Small intestine (tissue), 7 donors: ENCODE measurements at regions not wholly inside any gene's neighbourhood (a gene's known extent, or its start where the extent isn't known, plus 50 kb on each side); places are given as distances from the start of the nearest gene placed in this dataset.
"Not testable (repeated sequence)": the region's sequence is repeated elsewhere in the genome, so short reads cannot be mapped to it uniquely, and the experiment has no call there.

ENCODE experiments used
- DNase-seq, 2 donors: peaks; one replicate each; pipeline versions ENCODE4 v3.0.0 to v3.0.0-alpha.2; 2013
- FAIRE-seq: peaks from 2 replicates; lab custom pipeline; 2012; peaks lifted over from hg19 to GRCh38; lab: Jason Lieb, UNC
- H3K27ac ChIP-seq, 3 donors: one replicate each; pipeline ENCODE4 v1.5.1; 2013; ENCODE audit warnings: low read length in 2 of 3, mild to moderate bottlenecking in 2 of 3, control low read depth in 1 of 3, inconsistent platforms in 1 of 3, low read depth in 1 of 3, moderate library complexity in 1 of 3
- H3K27me3 ChIP-seq, 3 donors: one replicate each; pipeline ENCODE4 v1.6.1; 2013; ENCODE audit warnings: low read length in 3 of 3, inconsistent platforms in 1 of 3; ENCODE audit not compliant: control insufficient read depth in 3 of 3, insufficient read depth in 3 of 3
- H3K36me3 ChIP-seq, 3 donors: one replicate each; pipeline ENCODE4 v1.6.1; 2013; ENCODE audit warnings: low read length in 3 of 3, inconsistent platforms in 1 of 3, low read depth in 1 of 3, mild to moderate bottlenecking in 1 of 3, moderate library complexity in 1 of 3; ENCODE audit not compliant: control insufficient read depth in 3 of 3, insufficient read depth in 2 of 3
- H3K4me1 ChIP-seq, 3 donors: one replicate each; pipeline ENCODE4 v1.6.1; 2013; ENCODE audit warnings: low read length in 2 of 3, inconsistent platforms in 1 of 3, low read depth in 1 of 3, mild to moderate bottlenecking in 1 of 3, moderate library complexity in 1 of 3; ENCODE audit not compliant: control insufficient read depth in 3 of 3, insufficient read depth in 2 of 3
- H3K4me3 ChIP-seq, 3 donors: one replicate each; pipeline ENCODE4 v1.5.1; 2013; ENCODE audit warnings: low read length in 3 of 3, control low read depth in 1 of 3, inconsistent platforms in 1 of 3, low read depth in 1 of 3, mild to moderate bottlenecking in 1 of 3, moderate library complexity in 1 of 3
- H3K9me3 ChIP-seq, 2 donors: one replicate each; pipeline ENCODE4 v1.6.1; 2013; ENCODE audit warnings: low read depth in 1 of 2, low read length in 1 of 2; ENCODE audit not compliant: control insufficient read depth in 2 of 2, insufficient read depth in 1 of 2
- WGBS, 3 donors: extraction: QIAGEN DNeasy Blood & Tissue Kit; methylation state at CpG; one replicate each; pipeline ENCODE4 v1.1.7; 2013; 5-methylcytosine and 5-hydroxymethylcytosine counted together
- donor health status: healthy with polysubstance abuse.
- donor health status: control.
- donor health status: control.
- donor health status: Bipolar disorder and iron deficiency.
- donor health status: healthy.

DNA sequence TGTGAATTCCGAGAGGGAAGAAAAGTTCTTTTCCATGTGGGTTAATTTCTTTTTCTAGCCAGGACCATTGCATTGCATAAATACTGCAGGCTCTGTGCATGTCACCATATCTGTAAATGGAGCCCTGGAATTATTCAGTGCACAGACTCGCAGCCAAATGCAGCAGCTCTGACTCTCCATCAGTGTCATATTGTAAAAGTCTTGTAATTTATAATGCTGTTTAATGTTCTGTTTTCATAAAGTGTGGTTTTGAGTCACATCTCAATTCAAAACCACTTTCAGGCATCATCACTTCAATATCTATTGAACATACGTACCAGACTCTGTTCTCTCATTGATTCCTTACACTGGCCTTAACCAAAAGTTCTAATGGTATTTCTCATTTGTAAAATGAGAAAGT, 193.9 kb upstream of the RPL34 start:
- H3K4me1 ChIP-seq, result no peaks in the 10 kb centered on the region
- 74 to 87% (median 85%) methylated on average over 3 of the region's 3 CpGs for WGBS, 3 donors
- no peaks in the 10 kb centered on the region for H3K9me3 ChIP-seq
- FAIRE-seq (no peak), DNase-seq (no peak)
- H3K27me3 ChIP-seq, result no peaks in the 10 kb centered on the region
- no peak overlapping the region for H3K4me3 ChIP-seq
- H3K36me3 ChIP-seq, result no peaks in the 10 kb centered on the region
- no peak overlapping the region for H3K27ac ChIP-seq

DNA sequence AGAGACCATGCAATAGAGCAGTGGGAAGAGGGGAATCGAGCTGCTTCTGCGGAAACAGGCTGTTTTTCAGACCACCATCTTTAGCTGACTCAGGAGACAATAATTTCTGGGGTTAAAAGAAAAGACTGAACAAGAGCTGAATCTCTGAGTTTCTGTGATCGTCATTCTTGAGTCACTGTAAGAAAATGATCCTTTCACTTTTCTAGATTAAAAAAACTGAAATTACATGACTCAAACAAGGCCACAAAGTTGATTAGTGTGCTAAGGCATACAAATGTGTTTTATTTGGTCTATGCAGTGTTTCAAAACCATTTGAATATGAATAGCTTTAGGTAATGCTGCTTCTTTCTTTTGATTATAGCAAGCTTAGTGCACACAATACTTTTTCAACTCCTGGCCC, 194.4 kb upstream of the RPL34 start:
- Histone ChIP-seq H3K4me1 (no peaks in the 10 kb centered on the region), H3K4me3 (no peak overlapping the region), H3K9me3 (no peaks in the 10 kb centered on the region), H3K27me3 (no peaks in the 10 kb centered on the region), H3K36me3 (no peaks in the 10 kb centered on the region), H3K27ac (no peak overlapping the region)
- DNase-seq (no peak), FAIRE-seq (no peak)
- WGBS, 3 donors, result 75 to 88% (median 76%) methylated on average over 3 of the region's 3 CpGs

DNA sequence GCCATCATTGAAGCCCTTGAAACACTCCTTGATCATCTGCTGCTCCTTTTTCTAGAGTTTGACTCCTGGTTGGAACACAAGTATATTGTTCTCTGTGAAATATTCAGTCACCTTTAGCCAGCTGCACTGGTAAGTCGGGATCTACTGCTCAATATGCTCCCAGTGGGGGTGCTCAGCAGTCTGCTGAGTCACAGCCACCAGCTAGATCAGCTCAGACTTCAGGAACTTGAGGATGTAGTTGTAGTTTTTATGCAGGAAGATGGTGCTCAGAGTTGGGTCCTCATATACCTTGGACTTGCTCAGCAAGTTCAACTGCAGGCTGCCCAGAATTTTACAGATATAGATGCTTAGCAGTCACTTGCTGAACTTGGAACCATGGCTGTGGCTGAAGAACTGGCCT, 202.5 kb upstream of the RPL34 start:
- H3K36me3 ChIP-seq, result no peaks in the 10 kb centered on the region
- no peaks in the 10 kb centered on the region for H3K27me3 ChIP-seq
- no peak for DNase-seq
- no peak overlapping the region for H3K4me3 ChIP-seq
- 62 to 77% (median 69%) methylated on average over 1 of the region's 1 CpG for WGBS, 3 donors
- H3K4me1 ChIP-seq, result no peaks in the 10 kb centered on the region
- no peak for FAIRE-seq
- H3K9me3 ChIP-seq, result no peaks in the 10 kb centered on the region
- no peak overlapping the region for H3K27ac ChIP-seq

DNA sequence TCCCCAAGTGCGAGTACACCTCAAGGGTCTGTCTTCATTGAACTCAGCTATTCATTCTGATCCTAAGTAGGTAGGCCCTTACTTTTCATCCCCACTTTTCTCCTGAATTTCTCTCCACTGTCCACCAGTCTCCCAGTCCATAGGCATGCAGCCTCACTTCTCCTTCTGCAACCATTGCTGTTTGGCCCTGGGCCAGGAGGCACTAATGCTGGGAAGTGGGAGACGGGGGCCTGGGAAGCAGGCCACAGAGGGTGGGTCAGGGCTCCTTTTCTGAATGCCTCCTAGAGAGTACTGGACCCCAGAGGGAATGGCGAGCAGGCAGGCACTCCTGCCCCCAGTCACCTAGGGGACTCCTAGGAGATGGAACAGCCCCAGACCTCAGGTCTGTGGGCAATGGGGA, 203.5 kb upstream of the RPL34 start:
- Histone ChIP-seq H3K27ac (no peak overlapping the region), H3K4me3 (no peak overlapping the region), H3K4me1 (no peaks in the 10 kb centered on the region), H3K36me3 (no peaks in the 10 kb centered on the region), H3K9me3 (no peaks in the 10 kb centered on the region), H3K27me3 (no peaks in the 10 kb centered on the region)
- FAIRE-seq (no peak), DNase-seq (no peak)
- 91 to 93% (median 93%) methylated on average over 3 of the region's 3 CpGs for WGBS, 3 donors

DNA sequence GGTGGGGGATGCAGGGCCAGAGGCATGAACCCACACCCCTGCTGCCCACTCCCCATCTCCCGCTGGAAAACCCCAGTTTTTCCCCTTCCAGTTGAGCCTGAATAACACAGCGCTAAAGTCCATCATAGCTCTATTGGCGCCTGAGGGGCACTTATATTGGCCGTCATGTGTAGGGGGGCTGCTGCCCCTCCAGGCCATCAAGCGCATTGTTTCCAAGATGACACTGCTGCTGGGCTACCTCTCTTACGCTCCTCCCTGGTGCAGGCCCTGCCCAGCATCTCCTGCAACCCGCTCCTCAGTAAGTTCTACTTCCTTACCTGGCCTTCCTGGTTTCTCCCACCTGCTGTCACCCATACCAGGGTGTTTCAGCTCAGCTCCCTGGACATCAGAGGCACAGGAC, 205.0 kb upstream of the RPL34 start:
- WGBS, 3 donors, result 95 to 97% (median 96%) methylated on average over 7 of the region's 7 CpGs
- H3K9me3 ChIP-seq, result no peaks in the 10 kb centered on the region
- H3K27me3 ChIP-seq, result no peaks in the 10 kb centered on the region
- FAIRE-seq, result no peak
- H3K4me1 ChIP-seq, result no peaks in the 10 kb centered on the region
- DNase-seq, result no peak
- no peaks in the 10 kb centered on the region for H3K36me3 ChIP-seq
- no peak overlapping the region for H3K27ac ChIP-seq
- H3K4me3 ChIP-seq, result no peak overlapping the region

DNA sequence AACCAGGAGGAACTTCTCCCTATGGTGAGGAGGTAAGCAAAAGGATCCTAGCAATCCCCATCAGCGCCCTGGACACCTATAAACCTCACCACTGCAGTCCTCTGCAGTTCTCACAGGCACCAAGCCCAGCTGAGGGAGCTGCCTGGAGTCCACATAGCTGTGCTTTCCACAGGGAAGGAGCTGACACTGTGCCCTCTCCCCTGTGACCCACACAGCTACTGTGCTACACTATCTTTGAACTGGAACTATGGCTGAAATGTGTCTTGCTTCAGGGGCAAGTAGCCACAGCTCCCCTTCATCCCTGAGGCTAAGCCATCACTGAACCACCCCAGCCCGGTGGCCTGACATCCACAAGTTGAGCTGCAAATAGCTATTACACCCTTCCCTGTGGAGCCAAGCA, 208.5 kb upstream of the RPL34 start:
- FAIRE-seq, result no peak
- WGBS, 3 donors, result 82 to 88% (median 86%) methylated on average over 2 of the region's 2 CpGs
- Histone ChIP-seq H3K27ac (no peak overlapping the region), H3K4me1 (no peaks in the 10 kb centered on the region), H3K36me3 (no peaks in the 10 kb centered on the region), H3K27me3 (no peaks in the 10 kb centered on the region), H3K9me3 (peaks cover 0 to 3% of the 10 kb centered on the region in 2 donors), H3K4me3 (no peak overlapping the region)
- DNase-seq, result no peak

DNA sequence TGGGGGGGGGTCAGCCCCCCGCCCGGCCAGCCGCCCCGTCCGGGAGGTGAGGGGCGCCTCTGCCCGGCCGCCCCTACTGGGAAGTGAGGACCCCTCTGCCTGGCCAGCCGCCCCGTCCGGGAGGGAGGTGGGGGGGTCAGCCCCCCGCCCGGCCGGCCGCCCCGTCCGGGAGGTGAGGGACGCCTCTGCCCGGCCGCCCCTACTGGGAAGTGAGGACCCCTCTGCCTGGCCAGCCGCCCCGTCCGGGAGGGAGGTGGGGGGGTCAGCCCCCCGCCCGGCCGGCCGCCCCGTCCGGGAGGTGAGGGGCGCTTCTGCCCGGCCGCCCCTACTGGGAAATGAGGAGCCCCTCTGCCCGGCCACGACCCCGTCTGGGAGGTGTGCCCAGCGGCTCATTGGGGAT, 210.7 kb upstream of the RPL34 start:
- H3K27me3 ChIP-seq, DNase-seq, H3K27ac ChIP-seq, FAIRE-seq, H3K4me3 ChIP-seq, H3K4me1 ChIP-seq, H3K9me3 ChIP-seq, H3K36me3 ChIP-seq: not testable (repeated sequence)
- WGBS, 3 donors, result 83 to 92% methylated on average over 14 to 18 of the region's 36 CpGs; no CpG with 5 or more reads in 1 of the 3 donors

DNA sequence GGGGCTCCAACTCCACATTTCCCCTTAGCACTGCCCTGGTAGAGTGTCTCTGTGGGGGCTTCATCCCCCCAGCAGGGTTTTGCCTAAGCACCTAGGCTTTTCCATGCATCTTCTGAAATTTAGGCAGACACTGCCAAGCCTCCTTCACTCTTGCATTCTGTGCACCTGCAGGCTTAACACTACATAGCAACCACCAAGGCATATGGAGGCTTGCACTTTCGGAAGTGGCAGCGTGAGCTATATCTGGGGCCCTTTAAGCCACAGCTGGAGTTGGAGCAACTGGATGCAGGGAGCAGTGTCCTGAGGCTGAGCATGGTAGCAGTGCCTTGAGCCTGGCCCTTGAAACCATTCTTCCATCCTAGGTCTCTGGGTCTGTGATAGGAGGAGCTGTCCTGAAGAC, 214.8 kb upstream of the RPL34 start:
- H3K27me3 ChIP-seq, result no peaks in the 10 kb centered on the region
- no peak overlapping the region for H3K4me3 ChIP-seq
- no peaks in the 10 kb centered on the region for H3K36me3 ChIP-seq
- no peak overlapping the region for H3K27ac ChIP-seq
- 89 to 97% (median 95%) methylated on average over 2 of the region's 2 CpGs for WGBS, 3 donors
- H3K9me3 ChIP-seq, result peaks cover 0 to 10% of the 10 kb centered on the region in 2 donors
- no peaks in the 10 kb centered on the region for H3K4me1 ChIP-seq
- FAIRE-seq (no peak), DNase-seq (no peak)

DNA sequence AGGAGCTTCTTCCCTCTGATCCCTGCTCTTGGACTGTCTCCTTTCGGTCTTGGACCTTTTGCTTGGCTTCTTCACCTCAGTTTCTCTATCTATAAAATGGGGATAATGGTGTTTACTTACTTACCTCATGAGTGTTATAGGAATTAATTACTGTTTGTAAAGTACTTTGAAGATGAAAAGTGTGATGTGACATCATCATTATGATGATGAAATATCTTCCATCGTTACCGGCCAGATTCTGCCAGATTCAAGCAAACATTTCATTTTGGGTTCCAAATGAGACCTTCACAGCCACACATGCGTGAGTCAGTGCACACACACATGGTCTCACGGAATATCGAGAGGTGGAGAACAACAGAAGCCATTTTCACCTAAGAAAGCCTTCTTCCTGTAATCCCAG, 220.1 kb upstream of the RPL34 start:
- Histone ChIP-seq H3K36me3 (no peaks in the 10 kb centered on the region), H3K27me3 (no peaks in the 10 kb centered on the region), H3K27ac (no peak overlapping the region), H3K9me3 (peaks cover 0 to 2% of the 10 kb centered on the region in 2 donors), H3K4me3 (no peak overlapping the region), H3K4me1 (no peaks in the 10 kb centered on the region)
- 93 to 95% (median 94%) methylated on average over 6 of the region's 6 CpGs for WGBS, 3 donors
- FAIRE-seq (no peak), DNase-seq (no peak)
